AG09309 (cell line): ENCODE measurements at regions not wholly inside any gene's neighbourhood (a gene's known extent, or its start where the extent isn't known, plus 50 kb on each side); places are given as distances from the start of the nearest gene placed in this dataset.

ENCODE experiments used
- DNase-seq: peaks from one replicate; pipeline ENCODE4 v3.0.0-alpha.2; 2010; ENCODE audit warnings: low read depth
- H3K4me3 ChIP-seq: 2 replicates; pipeline ENCODE4 v1.5.1; 2011; ENCODE audit warnings: mild to moderate bottlenecking, low read depth, low read length, moderate library complexity; ENCODE audit not compliant: control insufficient read depth
- CTCF ChIP-seq: IDR thresholded peaks from 2 replicates; pipeline ENCODE4 v1.5.1; 2011; ENCODE audit warnings: mild to moderate bottlenecking, low read depth, low read length, inconsistent platforms; ENCODE audit not compliant: insufficient read depth, control insufficient read depth; ENCODE audit errors: missing control alignments

DNA sequence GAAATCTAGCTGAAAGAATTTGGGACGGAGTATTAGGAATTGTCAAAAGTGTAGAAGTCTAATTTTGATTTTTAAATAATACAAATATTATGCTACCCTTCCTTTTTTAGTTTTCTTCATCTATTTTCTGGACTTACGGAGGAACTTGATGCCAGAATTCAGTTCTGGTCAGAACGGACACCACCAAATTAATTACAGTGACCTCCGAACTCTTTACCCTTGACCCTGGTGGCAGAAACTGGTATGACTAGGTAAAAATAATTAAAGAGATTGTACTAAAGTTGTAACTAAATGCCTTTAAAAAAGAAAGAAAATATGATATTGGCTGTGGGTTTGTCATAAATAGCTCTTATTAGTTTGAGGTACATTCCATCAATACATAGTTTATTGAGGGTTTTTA lies 751.1 kb upstream of the MAP3K7 start:
- no peak for DNase-seq
- no peak overlapping the region for H3K4me3 ChIP-seq
- TF ChIP-seq CTCF = no peak

DNA sequence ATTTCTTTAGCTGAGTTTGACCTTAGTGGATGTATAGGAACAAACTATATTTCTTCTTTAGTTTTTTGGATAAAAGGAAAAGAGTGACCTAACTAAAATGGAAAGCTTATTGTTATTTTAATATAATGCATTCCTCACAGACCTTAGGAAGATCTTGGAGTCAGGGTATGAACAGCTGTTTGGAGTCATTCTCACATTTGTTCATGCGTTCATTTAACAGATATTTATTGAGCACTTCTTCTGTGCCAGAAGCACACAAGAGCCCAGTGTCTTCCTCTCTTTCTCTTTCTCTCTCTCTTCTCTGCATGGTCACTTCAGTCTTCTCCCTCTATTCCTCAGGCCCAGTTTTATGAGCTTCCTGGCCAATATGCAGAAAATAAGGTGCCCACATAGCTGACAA lies 744.0 kb upstream of the MAP3K7 start:
- DNase-seq = no peak
- H3K4me3 ChIP-seq = no peak overlapping the region
- TF ChIP-seq CTCF = no peak

- no peak for TF ChIP-seq CTCF
- no peak for DNase-seq
- no peak overlapping the region for H3K4me3 ChIP-seq
These were observed 741.4 kb upstream of the MAP3K7 start for GRCh38 chr6:91328241-91328640.

DNA sequence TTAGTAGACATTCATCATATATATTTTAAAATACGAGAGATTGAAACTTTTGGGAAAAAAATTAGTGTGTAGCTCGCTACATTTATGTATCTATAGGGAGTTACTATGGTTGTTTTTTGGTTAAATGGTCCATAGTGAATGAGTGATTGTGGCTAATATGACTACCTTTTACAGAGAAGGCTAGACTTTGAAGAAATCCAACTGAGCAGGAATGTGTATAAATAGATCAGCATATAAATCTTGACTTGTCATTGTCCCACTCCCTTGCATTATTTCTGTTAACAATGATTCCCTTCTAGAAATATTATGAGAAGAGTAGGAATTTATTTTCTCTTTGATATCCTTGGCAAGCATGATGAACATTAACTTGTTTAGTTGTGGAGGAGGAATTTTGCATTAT lies 737.8 kb upstream of the MAP3K7 start:
- no peak for DNase-seq
- no peak overlapping the region for H3K4me3 ChIP-seq
- TF ChIP-seq CTCF = no peak

GRCh38 chr6:91317984-91318383 lies 731.1 kb upstream of the MAP3K7 start:
- H3K4me3 ChIP-seq = no peak overlapping the region
- no peak for DNase-seq
- no peak for TF ChIP-seq CTCF

DNA sequence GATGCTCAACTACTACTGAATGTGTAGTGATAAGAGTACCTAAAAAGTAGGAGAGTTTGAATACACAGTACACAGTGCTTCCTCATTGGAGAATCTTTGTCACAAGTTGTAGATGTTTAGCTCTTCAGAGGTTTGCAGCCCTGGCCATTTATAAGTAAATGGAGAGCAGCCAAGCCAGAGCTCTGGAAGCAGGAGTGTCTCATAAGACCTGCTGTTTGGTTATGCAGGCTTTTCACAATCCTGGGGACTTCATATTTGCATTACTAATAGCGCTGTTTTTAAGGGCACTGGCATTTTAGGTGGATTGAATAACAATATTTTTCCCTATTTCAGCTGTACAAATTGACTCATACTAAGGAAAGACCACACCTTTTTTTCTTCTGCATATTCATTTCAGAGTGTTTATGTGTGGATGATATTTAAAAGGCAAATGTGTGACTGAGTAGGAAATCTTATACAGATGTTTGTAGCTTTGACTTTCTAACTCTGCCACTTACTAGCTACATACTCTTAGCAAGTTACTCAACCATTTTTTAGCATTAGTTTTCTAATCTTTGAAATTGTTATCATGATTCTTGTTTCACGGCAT lies 730.5 kb upstream of the MAP3K7 start:
- DNase-seq = no peak
- no peak for TF ChIP-seq CTCF
- H3K4me3 ChIP-seq = no peak overlapping the region

GRCh38 chr6:91310178-91310577 lies 723.3 kb upstream of the MAP3K7 start:
- no peak overlapping the region for H3K4me3 ChIP-seq
- no peak for DNase-seq
- no peak for TF ChIP-seq CTCF
